B cell (primary cell): ENCODE measurements at regions not wholly inside any gene's neighbourhood (a gene's known extent, or its start where the extent isn't known, plus 50 kb on each side); places are given as distances from the start of the nearest gene placed in this dataset.
"Not testable (repeated sequence)": the region's sequence is repeated elsewhere in the genome, so short reads cannot be mapped to it uniquely, and the experiment has no call there.

ENCODE experiments used
- CTCF ChIP-seq: fragments of 200-600 bp; IDR thresholded peaks from one replicate; pipeline ENCODE4 v1.8.0; 2022; ENCODE audit warnings: antibody characterized with exemption, mild to moderate bottlenecking
- EZH2 ChIP-seq: IDR thresholded peaks from 2 replicates; pipeline ENCODE4 v1.6.1; 2012; ENCODE audit warnings: borderline replicate concordance, low read depth, mild to moderate bottlenecking, moderate library complexity, low read length; ENCODE audit not compliant: insufficient read depth, poor library complexity, severe bottlenecking

- TF ChIP-seq EZH2, CTCF: not testable (repeated sequence)
Observed at GRCh38 chr6:15931697-15932096, 197.2 kb upstream of the MYLIP start.
